Breast epithelium (tissue), 3 donors: ENCODE measurements at regions not wholly inside any gene's neighbourhood (a gene's known extent, or its start where the extent isn't known, plus 50 kb on each side); places are given as distances from the start of the nearest gene placed in this dataset.
"Not testable (repeated sequence)": the region's sequence is repeated elsewhere in the genome, so short reads cannot be mapped to it uniquely, and the experiment has no call there.

Source experiments
- CTCF ChIP-seq, 3 donors: fragments of 450-650 bp; IDR thresholded peaks; one replicate each; pipeline ENCODE4 v1.5.1; 2016 to 2017; ENCODE audit warnings: antibody characterized with exemption in 3 of 3, mild to moderate bottlenecking in 3 of 3, moderate library complexity in 3 of 3
- POLR2A ChIP-seq: fragments of 450-650 bp; IDR thresholded peaks from one replicate; pipeline ENCODE4 v1.6.1; 2016; ENCODE audit warnings: antibody characterized with exemption, mild to moderate bottlenecking, moderate library complexity

- TF ChIP-seq CTCF (IDR thresholded peaks at IDR 0.05); POLR2A: not testable (repeated sequence)
Measured at GRCh38 chr2:7641272-7641671, 724.1 kb downstream of the RNF144A start.
